Gastroesophageal sphincter (tissue), 4 donors: ENCODE measurements at regions not wholly inside any gene's neighbourhood (a gene's known extent, or its start where the extent isn't known, plus 50 kb on each side); places are given as distances from the start of the nearest gene placed in this dataset.

ENCODE experiments used
- ATAC-seq: fragments of 150-250 bp; one replicate; pipeline ENCODE4 v1.9.1; 2016; ENCODE audit warnings: mild to moderate bottlenecking, moderate library complexity
- H3K27ac ChIP-seq, 4 donors: fragments of 200-600 bp; sonication (generic) in 3 of 4; 1 replicate in 3 of 4; 2 replicates in 1 of 4; pipeline ENCODE4 v1.5.1; 2016 to 2019
- H3K27me3 ChIP-seq: fragments of 200-600 bp; sonication (generic); one replicate; pipeline ENCODE4 v1.5.1; 2019
- H3K36me3 ChIP-seq, 2 donors: fragments of 200-600 bp; sonication (generic); one replicate each; pipeline ENCODE4 v1.5.1; 2019; ENCODE audit warnings: control low read depth in 1 of 2
- H3K4me1 ChIP-seq, 3 donors: fragments of 200-600 bp; sonication (generic); 1 replicate in 2 of 3; 2 replicates in 1 of 3; pipeline ENCODE4 v1.5.1; 2016 to 2019; ENCODE audit warnings: control low read depth in 2 of 3
- H3K4me3 ChIP-seq, 2 donors: fragments of 200-600 bp; sonication (generic); one replicate each; pipeline ENCODE4 v1.5.1; 2019; ENCODE audit warnings: mild to moderate bottlenecking in 1 of 2, moderate library complexity in 1 of 2
- H3K9me3 ChIP-seq, 3 donors: fragments of 200-600 bp; sonication (generic); one replicate each; pipeline ENCODE4 v1.5.1; 2017 to 2019; ENCODE audit warnings: control low read depth in 2 of 3
- CTCF ChIP-seq, 4 experiments: fragments of 200-600 bp in 2 of 4; fragments of 450-650 bp in 2 of 4; sonication (generic) in 1 of 4; IDR thresholded peaks; one replicate each; pipeline ENCODE4 v1.5.1; 2017 to 2019; ENCODE audit warnings: antibody characterized with exemption in 4 of 4, mild to moderate bottlenecking in 2 of 4, moderate library complexity in 2 of 4
- EP300 ChIP-seq: sonication (generic); formaldehyde crosslinking; IDR thresholded peaks from one replicate; pipeline ENCODE4 v1.6.1; 2017; ENCODE audit warnings: antibody characterized with exemption, mild to moderate bottlenecking
- POLR2A ChIP-seq, 2 donors: fragments of 450-650 bp; IDR thresholded peaks; one replicate each; pipeline ENCODE4 v1.6.1; 2017; ENCODE audit warnings: antibody characterized with exemption in 2 of 2, mild to moderate bottlenecking in 2 of 2, moderate library complexity in 1 of 2
- POLR2AphosphoS5 ChIP-seq: sonication (generic); formaldehyde crosslinking; IDR thresholded peaks from one replicate; pipeline ENCODE4 v1.6.1; 2017; ENCODE audit warnings: antibody characterized with exemption
- whole genome bisulfite sequencing, 2 donors: methylation state at CpG; one replicate each; pipeline ENCODE4 v1.1.5; 2018; ENCODE audit warnings: low coverage in 1 of 2; 5-methylcytosine and 5-hydroxymethylcytosine counted together

GRCh38 chr1:177812144-177812543, 157.7 kb downstream of the SEC16B start:
- H3K27me3 ChIP-seq, result peaks cover 4% of the 10 kb centered on the region
- H3K4me3 ChIP-seq, result no peak overlapping the region
- no peak for TF ChIP-seq POLR2AphosphoS5
- TF ChIP-seq CTCF (IDR thresholded peaks at IDR 0.05), result no peak
- TF ChIP-seq EP300, result no peak
- TF ChIP-seq POLR2A (IDR thresholded peaks at IDR 0.05), result no peak
- peaks cover 0 to 6% (median 0%) of the 10 kb centered on the region in 3 donors for H3K9me3 ChIP-seq
- WGBS, 2 donors, result 32 to 50% methylated on average over 1 to 2 of the region's 3 CpGs
- ATAC-seq, result peak; percentile 28
- no peaks in the 10 kb centered on the region for H3K36me3 ChIP-seq
- no peaks in the 10 kb centered on the region for H3K4me1 ChIP-seq
- H3K27ac ChIP-seq, result no peak overlapping the region

- WGBS, 2 donors, result 53 to 77% methylated on average over 5 of the region's 5 CpGs
- Histone ChIP-seq H3K27me3 (peaks cover 4% of the 10 kb centered on the region), H3K36me3 (no peaks in the 10 kb centered on the region), H3K27ac (no peak overlapping the region), H3K4me3 (no peak overlapping the region), H3K4me1 (no peaks in the 10 kb centered on the region), H3K9me3 (peaks cover 0 to 5% (median 0%) of the 10 kb centered on the region in 3 donors)
- no peak for ATAC-seq
- TF ChIP-seq POLR2A (IDR thresholded peaks at IDR 0.05) (no peak), CTCF (IDR thresholded peaks at IDR 0.05) (no peak), EP300 (no peak), POLR2AphosphoS5 (no peak)
Measured at GRCh38 chr1:177811429-177811828, 158.4 kb downstream of the SEC16B start.

- 42 to 48% methylated on average over 5 of the region's 5 CpGs for WGBS, 2 donors
- Histone ChIP-seq H3K4me3 (no peak overlapping the region), H3K27me3 (peaks cover 4% of the 10 kb centered on the region), H3K4me1 (no peaks in the 10 kb centered on the region), H3K27ac (no peak overlapping the region), H3K9me3 (no peaks in the 10 kb centered on the region), H3K36me3 (no peaks in the 10 kb centered on the region)
- ATAC-seq, result no peak
- TF ChIP-seq POLR2A (IDR thresholded peaks at IDR 0.05) (no peak), POLR2AphosphoS5 (no peak), CTCF (IDR thresholded peaks at IDR 0.05) (no peak), EP300 (no peak)
Measured at GRCh38 chr1:177809819-177810218, 160.0 kb downstream of the SEC16B start.

GRCh38 chr1:177802304-177802703, 167.6 kb downstream of the SEC16B start:
- Histone ChIP-seq H3K4me1 (no peaks in the 10 kb centered on the region), H3K9me3 (peaks cover 0 to 7% (median 0%) of the 10 kb centered on the region in 3 donors), H3K36me3 (no peaks in the 10 kb centered on the region), H3K27ac (no peak overlapping the region), H3K4me3 (no peak overlapping the region), H3K27me3 (no peaks in the 10 kb centered on the region)
- no peak for TF ChIP-seq EP300
- TF ChIP-seq POLR2A (IDR thresholded peaks at IDR 0.05), result no peak
- WGBS, 2 donors, result 51 to 58% methylated on average over 2 of the region's 2 CpGs
- ATAC-seq, result no peak

- Histone ChIP-seq H3K4me3 (no peak overlapping the region), H3K4me1 (no peaks in the 10 kb centered on the region), H3K9me3 (peaks cover 0 to 7% (median 0%) of the 10 kb centered on the region in 3 donors), H3K27ac (no peak overlapping the region), H3K36me3 (no peaks in the 10 kb centered on the region), H3K27me3 (no peaks in the 10 kb centered on the region)
- TF ChIP-seq POLR2AphosphoS5, result no peak
- TF ChIP-seq CTCF (IDR thresholded peaks at IDR 0.05), result no peak
- ATAC-seq, result no peak
- WGBS, 2 donors, result 76 to 90% methylated on average over 3 of the region's 3 CpGs
Measured at GRCh38 chr1:177801790-177802189, 168.1 kb downstream of the SEC16B start.
